Stomach (tissue), 4 donors: ENCODE measurements at regions not wholly inside any gene's neighbourhood (a gene's known extent, or its start where the extent isn't known, plus 50 kb on each side); places are given as distances from the start of the nearest gene placed in this dataset.

Experiments
- CTCF ChIP-seq, 7 experiments: fragments of 450-650 bp in 4 of 7; fragments of 200-600 bp in 3 of 7; sonication (generic) in 3 of 7; IDR thresholded peaks; one replicate each; pipeline ENCODE4 v1.5.1; 2016 to 2019; ENCODE audit warnings: antibody characterized with exemption in 7 of 7, control low read depth in 2 of 7, mild to moderate bottlenecking in 1 of 7
- POLR2AphosphoS5 ChIP-seq, 3 donors: sonication (generic); formaldehyde crosslinking; IDR thresholded peaks; one replicate each; pipeline ENCODE4 v1.6.1; 2016; ENCODE audit warnings: antibody characterized with exemption in 3 of 3

DNA sequence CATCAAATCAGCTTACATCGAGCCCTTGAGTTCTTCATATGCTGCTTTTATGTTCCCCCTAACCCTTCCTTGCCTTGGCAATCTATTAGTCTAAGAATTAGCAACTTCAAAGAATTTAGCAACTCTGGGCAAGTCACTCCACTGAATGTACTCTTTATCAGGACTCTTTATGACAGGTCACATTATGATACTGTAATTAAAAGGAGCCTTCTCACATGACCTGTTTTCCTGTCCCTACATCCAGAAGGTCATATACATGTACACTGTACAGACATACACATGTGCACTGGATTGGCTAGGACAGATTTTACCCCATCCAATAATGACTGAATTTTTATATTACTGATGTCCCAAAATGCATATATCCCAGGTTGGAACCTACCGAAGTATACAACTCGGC, 463.1 kb downstream of the SHQ1 start:
- no peak for TF ChIP-seq CTCF (IDR thresholded peaks at IDR 0.05)
- TF ChIP-seq POLR2AphosphoS5 (IDR thresholded peaks at IDR 0.05): no peak
